Panc1 (cell line): ENCODE measurements at regions not wholly inside any gene's neighbourhood (a gene's known extent, or its start where the extent isn't known, plus 50 kb on each side); places are given as distances from the start of the nearest gene placed in this dataset.

Experiments used
- ATAC-seq: fragments of 200-7000 bp; cut with Tn5 transposase; 2 replicates; pipeline ENCODE4 v1.9.1; 2020; ENCODE audit warnings: mild to moderate bottlenecking, moderate library complexity
- BruUV-seq: library from RNA; stranded (reverse); fragments of 400-500 nt; replicated peaks from 2 replicates; lab custom pipeline; 2021; lab: Mats Ljungman, UMichigan
- CTCF ChIA-PET: fragments of 300-600 bp; sonication (Branson Sonifier 250); formaldehyde crosslinking; loops from one replicate; lab custom pipeline; 2022; ENCODE audit warnings: antibody characterized with exemption; lab: Charles Lee
- POLR2A ChIA-PET: fragments of 300-600 bp; sonication (Branson Sonifier 250); formaldehyde crosslinking; loops from one replicate; lab custom pipeline; 2022; ENCODE audit warnings: antibody characterized with exemption; lab: Charles Lee
- DNase-seq: peaks from one replicate; pipeline ENCODE4 v3.0.0-alpha.2; 2010; ENCODE audit warnings: low read depth, low spot score
- H3K27ac ChIP-seq: 2 replicates; pipeline ENCODE4 v1.5.1; 2011; ENCODE audit warnings: mild to moderate bottlenecking, low read length, inconsistent platforms
- H3K27me3 ChIP-seq: fragments of 200-500 bp; sonication (Bioruptor generic); 2 replicates; pipeline ENCODE4 v1.6.0; 2014; ENCODE audit warnings: low read length, inconsistent platforms; ENCODE audit not compliant: control insufficient read depth, insufficient read depth
- H3K36me3 ChIP-seq: fragments of 200-500 bp; sonication (Bioruptor generic); 2 replicates; pipeline ENCODE4 v1.5.1; 2014; ENCODE audit warnings: inconsistent platforms, mild to moderate bottlenecking, low read length, moderate library complexity; ENCODE audit not compliant: control insufficient read depth, insufficient read depth
- H3K4me1 ChIP-seq: 2 replicates; pipeline ENCODE4 v1.5.1; 2011; ENCODE audit warnings: inconsistent platforms, mild to moderate bottlenecking, low read length, moderate library complexity; ENCODE audit not compliant: control insufficient read depth, insufficient read depth
- H3K4me3 ChIP-seq, 2 experiments: 2 replicates each; pipeline ENCODE4 v1.5.1; 2011 to 2012; ENCODE audit warnings: low read depth in 2 of 2, low read length in 2 of 2, mild to moderate bottlenecking in 2 of 2, inconsistent platforms in 1 of 2, moderate library complexity in 1 of 2
- H3K9me3 ChIP-seq: fragments of 200-500 bp; sonication (Bioruptor generic); 2 replicates; pipeline ENCODE4 v1.5.1; 2014; ENCODE audit warnings: low read depth, mild to moderate bottlenecking, inconsistent platforms, low read length, moderate library complexity; ENCODE audit not compliant: control insufficient read depth, insufficient read depth
- CTCF ChIP-seq: fragments of 450-650 bp; IDR thresholded peaks from 2 replicates; pipeline ENCODE4 v1.5.1; 2017; ENCODE audit warnings: mild to moderate bottlenecking
- POLR2AphosphoS5 ChIP-seq: IDR thresholded peaks from 2 replicates; pipeline ENCODE4 v1.6.1; 2012; ENCODE audit warnings: mild to moderate bottlenecking, low read depth, low read length, moderate library complexity
- SIN3A ChIP-seq: IDR thresholded peaks from 2 replicates; pipeline ENCODE4 v1.6.1; 2012; ENCODE audit warnings: low read depth, mild to moderate bottlenecking, low read length, moderate library complexity, borderline replicate concordance; ENCODE audit not compliant: insufficient read depth
- TCF7L2 ChIP-seq: IDR thresholded peaks from 2 replicates; pipeline ENCODE4 v1.6.1; 2011; ENCODE audit warnings: mild to moderate bottlenecking, low read depth, low read length, inconsistent platforms
- in situ Hi-C: cut with HindIII; loops from 2 replicates; pipeline ENCODE4 v1.10.0; 2016; ENCODE audit warnings: low sequenced_read_pairs, low pct_unique_long_range_greater_than_20kb
- intact Hi-C: fragments of 100-400 bp; cut with micrococcal nuclease; formaldehyde crosslinking; loops from one replicate; pipeline ENCODE4 v1.10.0; 2022; ENCODE audit not compliant: unreplicated experiment
- TF ChIP-seq, protein P1 (sequence below), 2 experiments: IDR thresholded peaks; 2 replicates each; pipeline ENCODE4 v1.6.1; 2011 to 2012; ENCODE audit warnings: low read depth in 2 of 2, control low read depth in 1 of 2, low read length in 1 of 2, mild to moderate bottlenecking in 1 of 2, moderate library complexity in 1 of 2; ENCODE audit not compliant: insufficient read depth in 1 of 2

DNA sequence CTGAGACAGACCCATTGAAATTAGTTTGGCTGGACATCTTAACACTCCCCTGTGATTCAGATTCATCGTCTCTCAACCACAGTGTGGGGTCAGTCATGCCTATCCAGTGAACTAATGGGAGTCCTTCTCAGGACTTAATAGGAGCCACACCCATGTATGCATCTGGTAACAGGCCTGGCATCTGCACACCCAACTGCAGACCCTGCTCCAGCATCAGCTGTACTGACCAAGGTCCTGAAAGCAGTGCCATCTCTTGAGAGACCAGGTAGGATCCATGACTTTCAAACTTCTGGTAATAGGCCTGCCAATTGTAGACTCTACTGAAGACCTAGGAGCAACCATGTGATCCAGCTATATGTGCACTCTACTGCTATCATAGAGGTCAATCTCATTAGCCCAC lies 363.6 kb upstream of the POU3F2 start:
- Histone ChIP-seq H3K4me3 (no peak overlapping the region), H3K4me1 (no peaks in the 10 kb centered on the region), H3K36me3 (no peaks in the 10 kb centered on the region), H3K9me3 (no peaks in the 10 kb centered on the region; the same call in 1 of the 2 replicates), H3K27ac (no peak overlapping the region), H3K27me3 (no peaks in the 10 kb centered on the region)
- DNase-seq: no peak
- no peak for ATAC-seq
- ChIA-PET CTCF (no interaction called here), POLR2A (no interaction called here)
- intact Hi-C loops (no loop called here), in situ Hi-C loops (no loop called here)
- no TSS peak for BruUV-seq
- TF ChIP-seq POLR2AphosphoS5: no peak
- no peak for TF ChIP-seq TCF7L2
- TF ChIP-seq, protein P1, sequence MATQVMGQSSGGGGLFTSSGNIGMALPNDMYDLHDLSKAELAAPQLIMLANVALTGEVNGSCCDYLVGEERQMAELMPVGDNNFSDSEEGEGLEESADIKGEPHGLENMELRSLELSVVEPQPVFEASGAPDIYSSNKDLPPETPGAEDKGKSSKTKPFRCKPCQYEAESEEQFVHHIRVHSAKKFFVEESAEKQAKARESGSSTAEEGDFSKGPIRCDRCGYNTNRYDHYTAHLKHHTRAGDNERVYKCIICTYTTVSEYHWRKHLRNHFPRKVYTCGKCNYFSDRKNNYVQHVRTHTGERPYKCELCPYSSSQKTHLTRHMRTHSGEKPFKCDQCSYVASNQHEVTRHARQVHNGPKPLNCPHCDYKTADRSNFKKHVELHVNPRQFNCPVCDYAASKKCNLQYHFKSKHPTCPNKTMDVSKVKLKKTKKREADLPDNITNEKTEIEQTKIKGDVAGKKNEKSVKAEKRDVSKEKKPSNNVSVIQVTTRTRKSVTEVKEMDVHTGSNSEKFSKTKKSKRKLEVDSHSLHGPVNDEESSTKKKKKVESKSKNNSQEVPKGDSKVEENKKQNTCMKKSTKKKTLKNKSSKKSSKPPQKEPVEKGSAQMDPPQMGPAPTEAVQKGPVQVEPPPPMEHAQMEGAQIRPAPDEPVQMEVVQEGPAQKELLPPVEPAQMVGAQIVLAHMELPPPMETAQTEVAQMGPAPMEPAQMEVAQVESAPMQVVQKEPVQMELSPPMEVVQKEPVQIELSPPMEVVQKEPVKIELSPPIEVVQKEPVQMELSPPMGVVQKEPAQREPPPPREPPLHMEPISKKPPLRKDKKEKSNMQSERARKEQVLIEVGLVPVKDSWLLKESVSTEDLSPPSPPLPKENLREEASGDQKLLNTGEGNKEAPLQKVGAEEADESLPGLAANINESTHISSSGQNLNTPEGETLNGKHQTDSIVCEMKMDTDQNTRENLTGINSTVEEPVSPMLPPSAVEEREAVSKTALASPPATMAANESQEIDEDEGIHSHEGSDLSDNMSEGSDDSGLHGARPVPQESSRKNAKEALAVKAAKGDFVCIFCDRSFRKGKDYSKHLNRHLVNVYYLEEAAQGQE (IDR thresholded peaks at IDR 0.05; ENCODE audit: insufficient read depth in 1 of 2, low read depth in 2 of 2, low read length in 1 of 2): no peak
- no peak for TF ChIP-seq SIN3A
- TF ChIP-seq CTCF: no peak

DNA sequence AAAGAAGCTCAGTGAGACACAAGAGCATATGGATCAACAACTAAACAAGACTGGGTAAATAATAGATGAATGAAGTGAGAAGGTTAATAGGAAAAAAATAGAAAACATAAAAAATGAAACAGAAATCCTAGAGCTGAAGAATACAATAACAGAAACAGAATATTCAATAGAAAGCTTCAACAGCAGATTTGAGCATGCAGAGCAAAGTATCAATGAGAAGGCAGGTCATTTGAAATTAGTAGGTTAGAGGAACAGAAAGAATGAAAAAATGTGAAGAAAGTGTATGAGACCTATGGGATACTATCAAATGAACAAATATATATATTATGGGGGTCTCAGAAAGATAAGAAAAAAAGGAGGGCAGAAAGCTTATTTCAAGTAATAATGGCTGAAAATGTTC lies 362.9 kb upstream of the POU3F2 start:
- TF ChIP-seq TCF7L2 (no peak), SIN3A (no peak), POLR2AphosphoS5 (no peak), CTCF (no peak)
- TF ChIP-seq, protein P1 (IDR thresholded peaks at IDR 0.05; ENCODE audit: insufficient read depth in 1 of 2, low read depth in 2 of 2, low read length in 1 of 2): no peak
- no peak for DNase-seq
- Histone ChIP-seq H3K4me3 (no peak overlapping the region), H3K4me1 (no peaks in the 10 kb centered on the region), H3K9me3 (no peaks in the 10 kb centered on the region; the same call in 1 of the 2 replicates), H3K27ac (no peak overlapping the region), H3K27me3 (no peaks in the 10 kb centered on the region), H3K36me3 (no peaks in the 10 kb centered on the region)
- ATAC-seq: no peak
- intact Hi-C loops: no loop called here
- BruUV-seq: no TSS peak
- POLR2A ChIA-PET: no interaction called here
- in situ Hi-C loops: no loop called here
- CTCF ChIA-PET: no interaction called here
